ENCODE measurements at regions not wholly inside any gene's neighbourhood (a gene's known extent, or its start where the extent isn't known, plus 50 kb on each side); places are given as distances from the start of the nearest gene placed in this dataset.

DNA sequence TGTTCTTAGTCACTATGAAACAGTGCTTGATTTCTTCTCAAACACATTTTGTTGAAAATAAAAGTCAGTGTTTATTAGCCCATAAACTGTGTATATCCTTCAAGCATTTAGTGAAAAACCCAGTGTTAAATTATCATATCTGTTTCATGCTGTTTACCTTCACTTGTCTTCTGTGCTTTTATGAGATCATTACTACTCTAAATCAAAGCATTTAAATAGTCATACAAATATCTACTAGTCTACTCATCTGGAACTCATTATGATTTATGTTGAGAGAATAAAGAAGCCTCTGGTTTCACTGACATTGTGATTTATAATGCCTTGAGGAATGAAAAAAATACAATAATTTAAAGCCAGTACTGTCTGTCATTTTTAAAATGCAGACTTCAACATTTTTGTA is 366.5 kb downstream of the SLCO4C1 start:
- no peaks in the 10 kb centered on the region for H3K27me3 ChIP-seq (ENCODE audit: insufficient read depth, poor library complexity, severe bottlenecking)
- no peak overlapping the region for H3K4me3 ChIP-seq (replicated peaks; ENCODE audit: insufficient read depth, low read length)
- no peak overlapping the region for H3K27ac ChIP-seq (replicated peaks)
- no peak for TF ChIP-seq SPI1 (IDR thresholded peaks at IDR 0.05; ENCODE audit: borderline replicate concordance, low read depth)
- TF ChIP-seq, protein P1, sequence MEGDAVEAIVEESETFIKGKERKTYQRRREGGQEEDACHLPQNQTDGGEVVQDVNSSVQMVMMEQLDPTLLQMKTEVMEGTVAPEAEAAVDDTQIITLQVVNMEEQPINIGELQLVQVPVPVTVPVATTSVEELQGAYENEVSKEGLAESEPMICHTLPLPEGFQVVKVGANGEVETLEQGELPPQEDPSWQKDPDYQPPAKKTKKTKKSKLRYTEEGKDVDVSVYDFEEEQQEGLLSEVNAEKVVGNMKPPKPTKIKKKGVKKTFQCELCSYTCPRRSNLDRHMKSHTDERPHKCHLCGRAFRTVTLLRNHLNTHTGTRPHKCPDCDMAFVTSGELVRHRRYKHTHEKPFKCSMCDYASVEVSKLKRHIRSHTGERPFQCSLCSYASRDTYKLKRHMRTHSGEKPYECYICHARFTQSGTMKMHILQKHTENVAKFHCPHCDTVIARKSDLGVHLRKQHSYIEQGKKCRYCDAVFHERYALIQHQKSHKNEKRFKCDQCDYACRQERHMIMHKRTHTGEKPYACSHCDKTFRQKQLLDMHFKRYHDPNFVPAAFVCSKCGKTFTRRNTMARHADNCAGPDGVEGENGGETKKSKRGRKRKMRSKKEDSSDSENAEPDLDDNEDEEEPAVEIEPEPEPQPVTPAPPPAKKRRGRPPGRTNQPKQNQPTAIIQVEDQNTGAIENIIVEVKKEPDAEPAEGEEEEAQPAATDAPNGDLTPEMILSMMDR (IDR thresholded peaks at IDR 0.05; ENCODE audit: insufficient read depth, low read length), result no peak
- DNase-seq (ENCODE audit: low read depth in 1 of 2, low spot score in 1 of 2), result no peak

GRCh38 chr5:101917166-101917565 is 378.9 kb downstream of the SLCO4C1 start:
- no peak for DNase-seq (ENCODE audit: low read depth in 1 of 2, low spot score in 1 of 2)
- TF ChIP-seq, protein P2, sequence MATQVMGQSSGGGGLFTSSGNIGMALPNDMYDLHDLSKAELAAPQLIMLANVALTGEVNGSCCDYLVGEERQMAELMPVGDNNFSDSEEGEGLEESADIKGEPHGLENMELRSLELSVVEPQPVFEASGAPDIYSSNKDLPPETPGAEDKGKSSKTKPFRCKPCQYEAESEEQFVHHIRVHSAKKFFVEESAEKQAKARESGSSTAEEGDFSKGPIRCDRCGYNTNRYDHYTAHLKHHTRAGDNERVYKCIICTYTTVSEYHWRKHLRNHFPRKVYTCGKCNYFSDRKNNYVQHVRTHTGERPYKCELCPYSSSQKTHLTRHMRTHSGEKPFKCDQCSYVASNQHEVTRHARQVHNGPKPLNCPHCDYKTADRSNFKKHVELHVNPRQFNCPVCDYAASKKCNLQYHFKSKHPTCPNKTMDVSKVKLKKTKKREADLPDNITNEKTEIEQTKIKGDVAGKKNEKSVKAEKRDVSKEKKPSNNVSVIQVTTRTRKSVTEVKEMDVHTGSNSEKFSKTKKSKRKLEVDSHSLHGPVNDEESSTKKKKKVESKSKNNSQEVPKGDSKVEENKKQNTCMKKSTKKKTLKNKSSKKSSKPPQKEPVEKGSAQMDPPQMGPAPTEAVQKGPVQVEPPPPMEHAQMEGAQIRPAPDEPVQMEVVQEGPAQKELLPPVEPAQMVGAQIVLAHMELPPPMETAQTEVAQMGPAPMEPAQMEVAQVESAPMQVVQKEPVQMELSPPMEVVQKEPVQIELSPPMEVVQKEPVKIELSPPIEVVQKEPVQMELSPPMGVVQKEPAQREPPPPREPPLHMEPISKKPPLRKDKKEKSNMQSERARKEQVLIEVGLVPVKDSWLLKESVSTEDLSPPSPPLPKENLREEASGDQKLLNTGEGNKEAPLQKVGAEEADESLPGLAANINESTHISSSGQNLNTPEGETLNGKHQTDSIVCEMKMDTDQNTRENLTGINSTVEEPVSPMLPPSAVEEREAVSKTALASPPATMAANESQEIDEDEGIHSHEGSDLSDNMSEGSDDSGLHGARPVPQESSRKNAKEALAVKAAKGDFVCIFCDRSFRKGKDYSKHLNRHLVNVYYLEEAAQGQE (IDR thresholded peaks at IDR 0.05; ENCODE audit: insufficient replicate concordance, low read depth), result no peak
- TF ChIP-seq GABPA (IDR thresholded peaks at IDR 0.05; ENCODE audit: low read depth) (no peak), POLR2AphosphoS5 (IDR thresholded peaks at IDR 0.05; ENCODE audit: low read depth) (no peak), SPI1 (IDR thresholded peaks at IDR 0.05; ENCODE audit: borderline replicate concordance, low read depth) (no peak)
- TF ChIP-seq, protein P1 (IDR thresholded peaks at IDR 0.05; ENCODE audit: insufficient read depth, low read length), result no peak
- H3K4me3 ChIP-seq (replicated peaks; ENCODE audit: insufficient read depth, low read length), result no peak overlapping the region
- H3K27me3 ChIP-seq (ENCODE audit: insufficient read depth, poor library complexity, severe bottlenecking), result no peaks in the 10 kb centered on the region
- no peak overlapping the region for H3K27ac ChIP-seq (replicated peaks)

DNA sequence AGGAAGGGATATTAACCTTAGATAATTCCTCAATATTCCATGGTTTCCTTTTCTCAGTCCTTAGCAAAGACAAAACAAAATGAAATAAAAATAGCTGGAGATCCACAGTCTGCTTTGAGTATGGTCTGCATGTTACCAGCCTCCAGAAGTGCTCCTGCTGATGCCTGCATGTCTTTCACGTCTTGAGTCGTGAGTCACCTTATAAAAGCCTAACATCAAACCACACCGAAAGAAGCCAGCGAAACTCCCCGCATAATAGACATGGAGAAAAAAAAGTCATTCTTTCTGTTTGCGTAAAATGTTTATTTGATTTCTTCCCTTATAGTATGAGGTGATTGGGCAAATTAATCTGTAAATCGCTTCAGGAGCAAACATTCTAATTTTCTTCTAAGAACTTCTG is 380.5 kb downstream of the SLCO4C1 start:
- DNase-seq (ENCODE audit: low read depth in 1 of 2, low spot score in 1 of 2), result no peak
- H3K27ac ChIP-seq (replicated peaks), result no peak overlapping the region
- TF ChIP-seq, protein P1 (IDR thresholded peaks at IDR 0.05; ENCODE audit: insufficient read depth, low read length), result no peak
- no peak for TF ChIP-seq SPI1 (IDR thresholded peaks at IDR 0.05; ENCODE audit: borderline replicate concordance, low read depth)
- TF ChIP-seq GABPA (IDR thresholded peaks at IDR 0.05; ENCODE audit: low read depth), result no peak
- TF ChIP-seq, protein P2 (IDR thresholded peaks at IDR 0.05; ENCODE audit: insufficient replicate concordance, low read depth), result no peak
- TF ChIP-seq POLR2AphosphoS5 (IDR thresholded peaks at IDR 0.05; ENCODE audit: low read depth), result no peak
- no peak overlapping the region for H3K4me3 ChIP-seq (replicated peaks; ENCODE audit: insufficient read depth, low read length)
- H3K27me3 ChIP-seq (ENCODE audit: insufficient read depth, poor library complexity, severe bottlenecking), result no peaks in the 10 kb centered on the region

GRCh38 chr5:101904736-101905135 is 391.3 kb downstream of the SLCO4C1 start:
- Histone ChIP-seq H3K27me3 (ENCODE audit: insufficient read depth, poor library complexity, severe bottlenecking) (no peaks in the 10 kb centered on the region), H3K4me3 (replicated peaks; ENCODE audit: insufficient read depth, low read length) (no peak overlapping the region), H3K27ac (replicated peaks) (no peak overlapping the region)
- DNase-seq (ENCODE audit: low read depth in 1 of 2, low spot score in 1 of 2), result no peak
- TF ChIP-seq GABPA (IDR thresholded peaks at IDR 0.05; ENCODE audit: low read depth), result no peak
- TF ChIP-seq SPI1 (IDR thresholded peaks at IDR 0.05; ENCODE audit: borderline replicate concordance, low read depth), result no peak
- TF ChIP-seq POLR2AphosphoS5 (IDR thresholded peaks at IDR 0.05; ENCODE audit: low read depth), result no peak
- TF ChIP-seq, protein P2 (IDR thresholded peaks at IDR 0.05; ENCODE audit: insufficient replicate concordance, low read depth), result no peak
- TF ChIP-seq, protein P1 (IDR thresholded peaks at IDR 0.05; ENCODE audit: insufficient read depth, low read length), result no peak
